ENCODE measurements at regions not wholly inside any gene's neighbourhood (a gene's known extent, or its start where the extent isn't known, plus 50 kb on each side); places are given as distances from the start of the nearest gene placed in this dataset.
"Not testable (repeated sequence)": the region's sequence is repeated elsewhere in the genome, so short reads cannot be mapped to it uniquely, and the experiment has no call there.

- Mint-ChIP-seq H3K4me3 (no peak overlapping the region), H3K27me3 (peaks cover 4% of the 10 kb centered on the region), H3K36me3 (ENCODE audit: low read depth) (no peaks in the 10 kb centered on the region), H3K27ac (no peak overlapping the region), H3K4me1 (peaks cover 2% of the 10 kb centered on the region), H3K9me3 (peaks cover 7% of the 10 kb centered on the region)
- ATAC-seq: no peak
- DNase-seq: no peak
These were observed 113.7 kb downstream of the WNT7A start for GRCh38 chr3:13766128-13766527.

GRCh38 chr3:13764161-13764560 lies 115.7 kb downstream of the WNT7A start:
- ATAC-seq (no peak), DNase-seq (no peak)
- H3K27me3 Mint-ChIP-seq: peaks cover 5% of the 10 kb centered on the region
- no peaks in the 10 kb centered on the region for H3K36me3 Mint-ChIP-seq (ENCODE audit: low read depth)
- no peak overlapping the region for H3K4me3 Mint-ChIP-seq
- peaks cover 7% of the 10 kb centered on the region for H3K9me3 Mint-ChIP-seq
- no peak overlapping the region for H3K27ac Mint-ChIP-seq
- no peaks in the 10 kb centered on the region for H3K4me1 Mint-ChIP-seq

- ATAC-seq (no peak), DNase-seq (no peak)
- H3K4me3 Mint-ChIP-seq: no peak overlapping the region
- no peaks in the 10 kb centered on the region for H3K4me1 Mint-ChIP-seq
- H3K27me3 Mint-ChIP-seq: peaks cover 8% of the 10 kb centered on the region
- H3K9me3 Mint-ChIP-seq: peaks cover 7% of the 10 kb centered on the region
- H3K27ac Mint-ChIP-seq: no peak overlapping the region
- H3K36me3 Mint-ChIP-seq (ENCODE audit: low read depth): no peaks in the 10 kb centered on the region
These were observed 117.0 kb downstream of the WNT7A start for GRCh38 chr3:13762906-13763305.

DNA sequence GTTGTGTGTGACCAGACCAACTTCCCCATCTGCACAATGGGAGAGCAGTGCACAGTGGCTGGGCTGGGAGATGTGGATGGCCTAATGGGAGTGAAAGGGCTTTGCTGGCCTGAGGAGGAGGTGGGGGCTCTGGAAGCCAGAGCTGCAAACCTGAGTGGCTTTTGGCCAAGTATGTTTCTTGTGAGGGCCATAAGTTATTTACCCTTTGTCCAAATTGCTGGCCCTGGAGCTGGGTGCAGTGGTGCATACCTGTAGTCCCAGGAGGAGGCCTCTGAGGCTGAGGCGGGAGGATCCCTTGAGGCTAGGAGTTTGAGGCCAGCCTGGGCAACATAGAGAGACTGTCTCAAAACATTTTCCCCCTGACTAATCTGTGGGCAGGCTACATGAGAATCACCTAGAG lies 129.1 kb downstream of the WNT7A start:
- Mint-ChIP-seq H3K4me3 (no peak overlapping the region), H3K9me3 (peaks cover 12% of the 10 kb centered on the region), H3K27me3 (peaks cover 7% of the 10 kb centered on the region), H3K4me1 (no peaks in the 10 kb centered on the region), H3K36me3 (ENCODE audit: low read depth) (no peaks in the 10 kb centered on the region), H3K27ac (no peak overlapping the region)
- no peak for DNase-seq
- no peak for ATAC-seq

- peaks cover 7% of the 10 kb centered on the region for H3K27me3 Mint-ChIP-seq
- DNase-seq: no peak
- H3K36me3 Mint-ChIP-seq (ENCODE audit: low read depth): no peaks in the 10 kb centered on the region
- no peak overlapping the region for H3K4me3 Mint-ChIP-seq
- ATAC-seq: no peak
- no peaks in the 10 kb centered on the region for H3K4me1 Mint-ChIP-seq
- no peak overlapping the region for H3K27ac Mint-ChIP-seq
- peaks cover 7% of the 10 kb centered on the region for H3K9me3 Mint-ChIP-seq
These were observed 129.7 kb downstream of the WNT7A start for GRCh38 chr3:13750215-13750614.

- H3K27ac Mint-ChIP-seq: no peak overlapping the region
- H3K9me3 Mint-ChIP-seq: peaks cover under 1% of the 10 kb centered on the region
- H3K4me1 Mint-ChIP-seq: no peaks in the 10 kb centered on the region
- DNase-seq (no peak), ATAC-seq (no peak)
- H3K27me3 Mint-ChIP-seq: peaks cover 7% of the 10 kb centered on the region
- no peaks in the 10 kb centered on the region for H3K36me3 Mint-ChIP-seq (ENCODE audit: low read depth)
- no peak overlapping the region for H3K4me3 Mint-ChIP-seq
These were observed 130.7 kb downstream of the WNT7A start for GRCh38 chr3:13749063-13749764.

DNA sequence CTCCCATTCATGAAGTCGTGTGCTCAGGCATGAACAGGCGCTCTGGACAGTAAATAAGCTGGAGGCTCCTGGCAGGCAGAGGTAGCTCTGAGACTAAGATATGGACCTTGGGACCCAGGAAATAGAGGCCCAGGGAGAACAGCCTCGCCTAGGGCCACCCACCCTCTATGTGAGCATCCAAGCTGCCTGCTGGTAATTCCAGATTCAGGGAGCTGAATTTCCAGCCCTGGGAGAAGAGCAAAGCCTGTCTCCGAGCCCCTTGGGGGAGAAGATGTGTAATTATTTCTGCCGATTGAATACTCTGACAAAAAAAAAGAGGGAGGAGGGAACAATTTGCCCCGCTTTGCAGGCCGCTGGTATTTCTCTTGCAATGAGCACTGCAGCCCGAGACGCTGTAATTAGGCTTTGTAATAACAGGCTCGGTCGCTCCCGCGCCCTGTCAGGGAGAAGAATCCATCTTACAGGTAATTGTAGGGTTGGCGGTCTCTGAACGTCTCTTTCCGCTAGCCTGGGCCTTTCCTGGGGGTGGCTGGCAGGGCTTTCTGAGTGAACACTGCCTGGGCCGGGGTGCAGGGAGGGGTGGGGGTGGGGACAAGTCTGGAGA lies 131.5 kb downstream of the WNT7A start:
- Mint-ChIP-seq H3K9me3 (peaks cover 4% of the 10 kb centered on the region), H3K27ac (no peak overlapping the region), H3K36me3 (ENCODE audit: low read depth) (no peaks in the 10 kb centered on the region), H3K4me1 (no peaks in the 10 kb centered on the region), H3K4me3 (no peak overlapping the region), H3K27me3 (peaks cover 7% of the 10 kb centered on the region)
- DNase-seq (no peak), ATAC-seq (no peak)

DNA sequence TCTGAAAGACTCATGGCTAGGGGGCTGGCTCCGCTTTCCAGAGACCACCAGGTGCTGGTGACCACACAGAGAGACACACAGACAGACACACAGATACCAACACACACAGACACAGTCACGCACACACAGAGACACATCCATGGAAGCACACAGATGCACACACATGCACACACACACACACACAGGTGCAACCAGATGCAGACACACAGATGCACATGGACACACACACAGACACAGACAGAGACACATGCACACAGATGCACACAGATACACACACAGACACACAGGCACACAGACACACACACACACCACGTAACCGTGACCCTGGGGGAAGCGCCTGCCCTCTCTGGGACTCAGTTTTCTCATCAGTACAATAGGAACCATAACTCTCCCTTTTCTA lies 132.2 kb downstream of the WNT7A start:
- Mint-ChIP-seq H3K36me3 (ENCODE audit: low read depth) (no peaks in the 10 kb centered on the region), H3K9me3 (peaks cover 4% of the 10 kb centered on the region), H3K27me3 (peaks cover 8% of the 10 kb centered on the region), H3K4me1 (no peaks in the 10 kb centered on the region), H3K27ac (no peak overlapping the region), H3K4me3 (no peak overlapping the region)
- ATAC-seq (no peak), DNase-seq (no peak)

- H3K36me3 Mint-ChIP-seq (ENCODE audit: low read depth): peaks cover 2% of the 10 kb centered on the region
- no peak for ATAC-seq
- H3K27ac Mint-ChIP-seq: no peak overlapping the region
- peaks cover 11% of the 10 kb centered on the region for H3K9me3 Mint-ChIP-seq
- peaks cover 16% of the 10 kb centered on the region for H3K27me3 Mint-ChIP-seq
- H3K4me1 Mint-ChIP-seq: no peaks in the 10 kb centered on the region
- DNase-seq: no peak
- H3K4me3 Mint-ChIP-seq: no peak overlapping the region
These were observed 133.5 kb downstream of the WNT7A start for GRCh38 chr3:13746385-13746784.

- ATAC-seq: no peak
- no peak for DNase-seq
- H3K27ac Mint-ChIP-seq: no peak overlapping the region
- no peaks in the 10 kb centered on the region for H3K4me1 Mint-ChIP-seq
- H3K9me3 Mint-ChIP-seq: peaks cover 11% of the 10 kb centered on the region
- no peak overlapping the region for H3K4me3 Mint-ChIP-seq
- peaks cover 2% of the 10 kb centered on the region for H3K36me3 Mint-ChIP-seq (ENCODE audit: low read depth)
- H3K27me3 Mint-ChIP-seq: peaks cover 20% of the 10 kb centered on the region
These were observed 134.2 kb downstream of the WNT7A start for GRCh38 chr3:13745636-13746035.

DNA sequence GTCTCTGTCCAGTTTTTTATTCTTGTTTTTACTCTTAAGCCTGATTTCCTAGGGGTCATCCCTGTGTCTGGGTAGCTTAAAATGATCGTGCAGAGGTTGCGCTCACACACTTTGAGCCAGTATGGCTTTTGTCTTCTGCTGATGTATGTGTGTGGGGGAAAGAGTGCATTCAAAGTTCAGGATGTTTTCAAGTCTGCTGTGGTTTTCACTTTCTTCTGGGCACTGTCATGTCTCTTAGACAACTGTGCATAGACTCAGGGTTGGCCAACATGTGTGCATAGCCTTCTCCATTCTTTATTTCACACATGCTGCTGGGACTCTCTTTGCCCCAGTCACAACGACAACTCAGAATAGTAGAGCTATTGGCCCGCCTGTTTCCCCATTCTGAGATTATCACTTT lies 139.1 kb downstream of the WNT7A start:
- Mint-ChIP-seq H3K4me1 (no peaks in the 10 kb centered on the region), H3K36me3 (ENCODE audit: low read depth) (peaks cover 2% of the 10 kb centered on the region), H3K9me3 (peaks cover 23% of the 10 kb centered on the region), H3K27me3 (peaks cover 18% of the 10 kb centered on the region), H3K27ac (no peak overlapping the region), H3K4me3 (no peak overlapping the region)
- no peak for ATAC-seq
- no peak for DNase-seq

GRCh38 chr3:13733726-13734125 lies 146.1 kb downstream of the WNT7A start:
- H3K4me1 Mint-ChIP-seq; DNase-seq; H3K27ac Mint-ChIP-seq; H3K4me3 Mint-ChIP-seq; ATAC-seq; H3K36me3 Mint-ChIP-seq (ENCODE audit: low read depth): not testable (repeated sequence)
- Mint-ChIP-seq H3K9me3 (peaks cover 25% of the 10 kb centered on the region), H3K27me3 (peaks cover 34% of the 10 kb centered on the region)

DNA sequence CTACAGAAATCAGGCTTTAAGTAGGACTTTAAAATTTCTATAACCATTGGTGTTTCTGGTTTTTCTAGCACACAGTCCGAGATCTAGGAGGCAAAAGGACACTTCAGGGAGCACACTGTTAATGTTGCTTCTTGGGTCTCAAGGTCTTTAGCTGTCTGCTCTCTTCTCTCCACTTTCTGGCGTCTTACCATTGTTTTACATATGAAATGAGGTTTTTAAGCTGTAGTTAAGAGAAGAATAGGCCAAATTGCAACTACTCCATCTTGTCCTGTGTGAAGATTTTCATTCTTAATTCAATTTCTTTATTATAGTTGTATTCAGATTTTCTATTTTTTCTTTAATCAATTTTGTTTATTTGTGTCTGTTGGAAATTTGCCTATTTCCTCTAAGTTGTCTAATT lies 151.4 kb downstream of the WNT7A start:
- ATAC-seq (no peak), DNase-seq (no peak)
- H3K4me3 Mint-ChIP-seq: no peak overlapping the region
- no peaks in the 10 kb centered on the region for H3K36me3 Mint-ChIP-seq (ENCODE audit: low read depth)
- no peak overlapping the region for H3K27ac Mint-ChIP-seq
- peaks cover 14% of the 10 kb centered on the region for H3K9me3 Mint-ChIP-seq
- peaks cover 36% of the 10 kb centered on the region for H3K27me3 Mint-ChIP-seq
- no peaks in the 10 kb centered on the region for H3K4me1 Mint-ChIP-seq

DNA sequence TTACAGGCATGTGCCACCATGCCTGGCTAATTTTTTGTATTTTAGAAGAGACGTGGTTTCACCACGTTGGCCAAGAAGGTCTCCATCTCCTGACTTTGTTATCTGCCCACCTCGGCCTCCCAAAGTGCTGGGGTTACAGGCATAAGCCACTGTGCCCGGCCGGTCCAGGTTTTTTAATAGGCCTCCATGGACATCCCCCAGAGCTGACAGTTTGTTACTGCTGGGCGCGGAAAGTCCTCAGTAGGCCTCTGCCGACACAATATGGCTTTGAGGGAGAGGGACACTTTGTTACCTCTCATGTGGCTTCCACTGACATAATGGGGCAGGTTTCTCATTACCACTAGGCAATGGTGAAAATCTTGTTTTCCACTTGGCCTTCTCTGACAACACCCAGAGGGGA lies 152.0 kb downstream of the WNT7A start:
- H3K27ac Mint-ChIP-seq: no peak overlapping the region
- H3K36me3 Mint-ChIP-seq (ENCODE audit: low read depth): no peaks in the 10 kb centered on the region
- no peak overlapping the region for H3K4me3 Mint-ChIP-seq
- DNase-seq (no peak), ATAC-seq (no peak)
- H3K9me3 Mint-ChIP-seq: peaks cover 20% of the 10 kb centered on the region
- peaks cover 30% of the 10 kb centered on the region for H3K27me3 Mint-ChIP-seq
- H3K4me1 Mint-ChIP-seq: no peaks in the 10 kb centered on the region

DNA sequence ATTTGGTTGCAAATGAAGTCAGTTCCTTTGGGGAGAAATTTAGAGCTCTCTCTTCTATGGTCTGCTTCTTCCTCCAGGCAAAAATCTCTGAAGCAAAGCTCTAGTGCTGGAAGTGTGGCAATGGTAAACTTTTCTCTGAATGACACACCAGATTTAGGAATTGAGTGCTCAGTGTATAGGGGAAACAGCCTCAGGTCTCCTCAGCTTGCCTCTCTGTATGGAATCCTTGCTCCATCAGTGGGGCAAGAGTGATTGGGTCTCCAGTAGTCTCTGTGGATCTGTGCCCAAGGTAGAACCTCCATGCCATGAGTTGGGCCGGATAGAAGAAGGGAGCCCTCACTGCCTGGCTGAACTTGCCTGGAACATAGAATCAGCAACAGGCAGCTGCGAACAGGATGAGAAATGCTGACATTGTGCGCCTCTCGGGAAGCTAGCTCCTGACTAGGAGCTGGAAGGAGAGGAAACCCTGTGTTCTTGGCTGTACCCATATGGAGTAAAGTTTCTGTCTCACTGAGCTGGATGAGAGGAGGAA lies 156.1 kb downstream of the WNT7A start:
- no peak for DNase-seq
- H3K4me3 Mint-ChIP-seq: no peak overlapping the region
- no peak for ATAC-seq
- H3K9me3 Mint-ChIP-seq: peaks cover 31% of the 10 kb centered on the region
- H3K36me3 Mint-ChIP-seq (ENCODE audit: low read depth): no peaks in the 10 kb centered on the region
- H3K27me3 Mint-ChIP-seq: peaks cover 7% of the 10 kb centered on the region
- H3K27ac Mint-ChIP-seq: no peak overlapping the region
- no peaks in the 10 kb centered on the region for H3K4me1 Mint-ChIP-seq

Measured in activated naive CD8-positive, alpha-beta T cell treated with anti-CD3 and anti-CD28 coated beads, Interleukin-2, amount 50 U/mL, for 24 hours (primary cell).